ENCODE measurements at regions not wholly inside any gene's neighbourhood (a gene's known extent, or its start where the extent isn't known, plus 50 kb on each side); places are given as distances from the start of the nearest gene placed in this dataset.

- Histone ChIP-seq H3K79me2 (ENCODE audit: insufficient read depth, low read depth, low read length) (no peaks in the 10 kb centered on the region), H3K36me3 (ENCODE audit: insufficient read depth, low read length) (no peaks in the 10 kb centered on the region), H4K20me1 (ENCODE audit: insufficient read depth, low read length) (no peaks in the 10 kb centered on the region), H3K4me3 (ENCODE audit: low read depth, low read length, poor library complexity, severe bottlenecking) (no peak overlapping the region), H3K27ac (ENCODE audit: low read depth, low read length, poor library complexity, severe bottlenecking) (no peak overlapping the region), H3K4me2 (ENCODE audit: low read length) (no peak overlapping the region), H3K9me3 (ENCODE audit: low read length) (no peaks in the 10 kb centered on the region), H3K9me2 (ENCODE audit: insufficient read depth, low read length) (no peaks in the 10 kb centered on the region), H2AFZ (ENCODE audit: low read length) (no peak overlapping the region), H3K4me1 (ENCODE audit: insufficient read depth, low read length, poor library complexity, severe bottlenecking) (no peaks in the 10 kb centered on the region)
- intact Hi-C loops (cut with micrococcal nuclease; ENCODE audit: unreplicated experiment) = no loop called here
- TF ChIP-seq EZH2phosphoT487 (IDR thresholded peaks at IDR 0.05; ENCODE audit: borderline replicate concordance, low read depth, low read length) (no peak), CTCF (conservative IDR thresholded peaks at IDR 0.05; ENCODE audit: low read length) (no peak)
- no peak for DNase-seq (ENCODE audit: low spot score)
- BruUV-seq (replicated peaks) = no TSS peak
- ChIA-PET POLR2A (interaction anchor here (0.7 to 0.9 kb wide), 2 partner anchors 9 to 283 kb away, joined by 3 to 5 read pairs; no protein-coding TSS in a partner anchor), CTCF (ENCODE audit: unreplicated experiment) (no interaction called here)
These were observed 693.0 kb downstream of the NR2F2 start for GRCh38 chr15:97023488-97023844.

- H4K20me1 ChIP-seq (ENCODE audit: insufficient read depth, low read length) = no peaks in the 10 kb centered on the region
- no TSS peak for BruUV-seq (replicated peaks)
- no peak overlapping the region for H2AFZ ChIP-seq (ENCODE audit: low read length)
- H3K27ac ChIP-seq (ENCODE audit: low read depth, low read length, poor library complexity, severe bottlenecking) = no peak overlapping the region
- no peaks in the 10 kb centered on the region for H3K36me3 ChIP-seq (ENCODE audit: insufficient read depth, low read length)
- H3K4me1 ChIP-seq (ENCODE audit: insufficient read depth, low read length, poor library complexity, severe bottlenecking) = no peaks in the 10 kb centered on the region
- DNase-seq (ENCODE audit: low spot score) = no peak
- H3K9me3 ChIP-seq (ENCODE audit: low read length) = no peaks in the 10 kb centered on the region
- ChIA-PET POLR2A (no interaction called here), CTCF (ENCODE audit: unreplicated experiment) (no interaction called here)
- no peak overlapping the region for H3K4me3 ChIP-seq (ENCODE audit: low read depth, low read length, poor library complexity, severe bottlenecking)
- H3K9me2 ChIP-seq (ENCODE audit: insufficient read depth, low read length) = no peaks in the 10 kb centered on the region
- TF ChIP-seq EZH2phosphoT487 (IDR thresholded peaks at IDR 0.05; ENCODE audit: borderline replicate concordance, low read depth, low read length) = no peak
- no peak for TF ChIP-seq CTCF (conservative IDR thresholded peaks at IDR 0.05; ENCODE audit: low read length)
- intact Hi-C loops (cut with micrococcal nuclease; ENCODE audit: unreplicated experiment) = no loop called here
- H3K79me2 ChIP-seq (ENCODE audit: insufficient read depth, low read depth, low read length) = no peaks in the 10 kb centered on the region
- no peak overlapping the region for H3K4me2 ChIP-seq (ENCODE audit: low read length)
These were observed 696.3 kb downstream of the NR2F2 start for GRCh38 chr15:97026781-97027180.

GRCh38 chr15:97027772-97028171 lies 697.3 kb downstream of the NR2F2 start:
- ChIA-PET POLR2A (no interaction called here), CTCF (ENCODE audit: unreplicated experiment) (no interaction called here)
- no peak for TF ChIP-seq EZH2phosphoT487 (IDR thresholded peaks at IDR 0.05; ENCODE audit: borderline replicate concordance, low read depth, low read length)
- no peak for TF ChIP-seq CTCF (conservative IDR thresholded peaks at IDR 0.05; ENCODE audit: low read length)
- no peaks in the 10 kb centered on the region for H3K79me2 ChIP-seq (ENCODE audit: insufficient read depth, low read depth, low read length)
- no peak overlapping the region for H2AFZ ChIP-seq (ENCODE audit: low read length)
- H3K9me3 ChIP-seq (ENCODE audit: low read length) = no peaks in the 10 kb centered on the region
- no peak for DNase-seq (ENCODE audit: low spot score)
- no peaks in the 10 kb centered on the region for H4K20me1 ChIP-seq (ENCODE audit: insufficient read depth, low read length)
- no peaks in the 10 kb centered on the region for H3K9me2 ChIP-seq (ENCODE audit: insufficient read depth, low read length)
- BruUV-seq (replicated peaks) = no TSS peak
- no peaks in the 10 kb centered on the region for H3K36me3 ChIP-seq (ENCODE audit: insufficient read depth, low read length)
- intact Hi-C loops (cut with micrococcal nuclease; ENCODE audit: unreplicated experiment) = no loop called here
- H3K27ac ChIP-seq (ENCODE audit: low read depth, low read length, poor library complexity, severe bottlenecking) = no peak overlapping the region
- H3K4me2 ChIP-seq (ENCODE audit: low read length) = no peak overlapping the region
- no peak overlapping the region for H3K4me3 ChIP-seq (ENCODE audit: low read depth, low read length, poor library complexity, severe bottlenecking)
- H3K4me1 ChIP-seq (ENCODE audit: insufficient read depth, low read length, poor library complexity, severe bottlenecking) = no peaks in the 10 kb centered on the region
